ENCODE measurements at regions not wholly inside any gene's neighbourhood (a gene's known extent, or its start where the extent isn't known, plus 50 kb on each side); places are given as distances from the start of the nearest gene placed in this dataset.

DNA sequence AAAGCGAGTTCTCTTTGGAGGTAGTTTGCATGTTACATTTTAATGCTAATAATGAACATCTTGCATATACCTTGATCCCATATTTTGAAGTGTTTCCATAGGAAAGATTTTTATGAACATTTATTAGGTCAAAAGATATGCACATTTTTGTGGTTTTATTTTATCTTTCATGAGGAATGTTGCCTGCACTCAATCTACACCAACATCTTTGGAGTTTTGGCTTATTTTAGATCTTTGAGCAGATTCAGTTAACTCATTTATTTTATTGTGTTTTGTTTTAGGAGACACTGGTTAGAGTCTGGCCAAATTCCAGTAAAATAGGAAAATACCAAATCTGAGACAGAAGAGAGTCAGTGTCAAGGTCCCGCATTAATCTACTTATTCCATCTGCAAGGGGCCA is 540.9 kb downstream of the RNF144A start:
- no peak for TF ChIP-seq POLR2A (IDR thresholded peaks at IDR 0.05)
- TF ChIP-seq, protein P1, sequence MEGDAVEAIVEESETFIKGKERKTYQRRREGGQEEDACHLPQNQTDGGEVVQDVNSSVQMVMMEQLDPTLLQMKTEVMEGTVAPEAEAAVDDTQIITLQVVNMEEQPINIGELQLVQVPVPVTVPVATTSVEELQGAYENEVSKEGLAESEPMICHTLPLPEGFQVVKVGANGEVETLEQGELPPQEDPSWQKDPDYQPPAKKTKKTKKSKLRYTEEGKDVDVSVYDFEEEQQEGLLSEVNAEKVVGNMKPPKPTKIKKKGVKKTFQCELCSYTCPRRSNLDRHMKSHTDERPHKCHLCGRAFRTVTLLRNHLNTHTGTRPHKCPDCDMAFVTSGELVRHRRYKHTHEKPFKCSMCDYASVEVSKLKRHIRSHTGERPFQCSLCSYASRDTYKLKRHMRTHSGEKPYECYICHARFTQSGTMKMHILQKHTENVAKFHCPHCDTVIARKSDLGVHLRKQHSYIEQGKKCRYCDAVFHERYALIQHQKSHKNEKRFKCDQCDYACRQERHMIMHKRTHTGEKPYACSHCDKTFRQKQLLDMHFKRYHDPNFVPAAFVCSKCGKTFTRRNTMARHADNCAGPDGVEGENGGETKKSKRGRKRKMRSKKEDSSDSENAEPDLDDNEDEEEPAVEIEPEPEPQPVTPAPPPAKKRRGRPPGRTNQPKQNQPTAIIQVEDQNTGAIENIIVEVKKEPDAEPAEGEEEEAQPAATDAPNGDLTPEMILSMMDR (IDR thresholded peaks at IDR 0.05), result no peak
